Upper lobe of right lung (tissue), 1 donor: ENCODE measurements at regions not wholly inside any gene's neighbourhood (a gene's known extent, or its start where the extent isn't known, plus 50 kb on each side); places are given as distances from the start of the nearest gene placed in this dataset.

Experiments used
- ATAC-seq: fragments of 200-7000 bp; cut with Tn5 transposase; one replicate; pipeline ENCODE4 v1.9.1; 2020; ENCODE audit warnings: mild to moderate bottlenecking, moderate library complexity
- DNase-seq: peaks from one replicate; pipeline ENCODE4 v3.0.0-alpha.2; 2020
- H3K27ac ChIP-seq: fragments of 200-600 bp; one replicate; pipeline ENCODE4 v1.8.0; 2022
- H3K27me3 ChIP-seq: fragments of 200-600 bp; one replicate; pipeline ENCODE4 v1.8.0; 2022; ENCODE audit warnings: mild to moderate bottlenecking
- H3K36me3 ChIP-seq: fragments of 200-600 bp; one replicate; pipeline ENCODE4 v1.8.0; 2022
- H3K4me1 ChIP-seq: fragments of 200-600 bp; one replicate; pipeline ENCODE4 v1.8.0; 2022
- H3K4me3 ChIP-seq: fragments of 200-600 bp; one replicate; pipeline ENCODE4 v1.8.0; 2022; ENCODE audit warnings: mild to moderate bottlenecking
- H3K9me3 ChIP-seq: fragments of 200-600 bp; one replicate; pipeline ENCODE4 v1.8.0; 2022
- CTCF ChIP-seq: fragments of 200-600 bp; IDR thresholded peaks from one replicate; pipeline ENCODE4 v1.8.0; 2022; ENCODE audit warnings: antibody characterized with exemption
- intact Hi-C: fragments of 100-400 bp; cut with DNase I; formaldehyde crosslinking; loops from one replicate; pipeline ENCODE4 v1.11.0; 2022
- donor health status: DM: no; HTN: yes; CAD: no; lungs with severe emphysema.

GRCh38 chr20:60214901-60215815, 256.9 kb downstream of the CDH26 start:
- TF ChIP-seq CTCF, result no peak
- H3K4me3 ChIP-seq, result no peak overlapping the region
- H3K27me3 ChIP-seq, result no peaks in the 10 kb centered on the region
- H3K4me1 ChIP-seq, result no peaks in the 10 kb centered on the region
- no peak for ATAC-seq
- no peak for DNase-seq
- H3K9me3 ChIP-seq, result no peaks in the 10 kb centered on the region
- no peaks in the 10 kb centered on the region for H3K36me3 ChIP-seq
- no peak overlapping the region for H3K27ac ChIP-seq
- intact Hi-C loops, result no loop called here

- Histone ChIP-seq H3K27ac (no peak overlapping the region), H3K9me3 (no peaks in the 10 kb centered on the region), H3K4me3 (no peak overlapping the region), H3K36me3 (no peaks in the 10 kb centered on the region), H3K27me3 (no peaks in the 10 kb centered on the region), H3K4me1 (no peaks in the 10 kb centered on the region)
- TF ChIP-seq CTCF, result no peak
- no peak for ATAC-seq
- intact Hi-C loops, result no loop called here
- DNase-seq, result no peak
Observed at GRCh38 chr20:60215816-60216730, 257.9 kb downstream of the CDH26 start.

GRCh38 chr20:60219231-60219630, 261.0 kb downstream of the CDH26 start:
- Histone ChIP-seq H3K9me3 (no peaks in the 10 kb centered on the region), H3K4me1 (no peaks in the 10 kb centered on the region), H3K36me3 (no peaks in the 10 kb centered on the region), H3K4me3 (no peak overlapping the region), H3K27me3 (no peaks in the 10 kb centered on the region), H3K27ac (no peak overlapping the region)
- no peak for ATAC-seq
- no peak for DNase-seq
- intact Hi-C loops, result no loop called here
- TF ChIP-seq CTCF, result no peak

GRCh38 chr20:60219984-60220562, 261.9 kb downstream of the CDH26 start:
- DNase-seq (no peak), ATAC-seq (no peak)
- Histone ChIP-seq H3K4me1 (no peaks in the 10 kb centered on the region), H3K9me3 (no peaks in the 10 kb centered on the region), H3K4me3 (no peak overlapping the region), H3K36me3 (no peaks in the 10 kb centered on the region), H3K27ac (no peak overlapping the region), H3K27me3 (no peaks in the 10 kb centered on the region)
- TF ChIP-seq CTCF, result no peak
- intact Hi-C loops, result no loop called here

- DNase-seq, result no peak
- Histone ChIP-seq H3K27ac (no peak overlapping the region), H3K9me3 (no peaks in the 10 kb centered on the region), H3K4me3 (no peak overlapping the region), H3K27me3 (no peaks in the 10 kb centered on the region), H3K36me3 (no peaks in the 10 kb centered on the region), H3K4me1 (no peaks in the 10 kb centered on the region)
- no peak for ATAC-seq
- no peak for TF ChIP-seq CTCF
- intact Hi-C loops, result no loop called here
Observed at GRCh38 chr20:60220706-60221105, 262.5 kb downstream of the CDH26 start.
